ENCODE measurements at regions not wholly inside any gene's neighbourhood (a gene's known extent, or its start where the extent isn't known, plus 50 kb on each side); places are given as distances from the start of the nearest gene placed in this dataset.

DNA sequence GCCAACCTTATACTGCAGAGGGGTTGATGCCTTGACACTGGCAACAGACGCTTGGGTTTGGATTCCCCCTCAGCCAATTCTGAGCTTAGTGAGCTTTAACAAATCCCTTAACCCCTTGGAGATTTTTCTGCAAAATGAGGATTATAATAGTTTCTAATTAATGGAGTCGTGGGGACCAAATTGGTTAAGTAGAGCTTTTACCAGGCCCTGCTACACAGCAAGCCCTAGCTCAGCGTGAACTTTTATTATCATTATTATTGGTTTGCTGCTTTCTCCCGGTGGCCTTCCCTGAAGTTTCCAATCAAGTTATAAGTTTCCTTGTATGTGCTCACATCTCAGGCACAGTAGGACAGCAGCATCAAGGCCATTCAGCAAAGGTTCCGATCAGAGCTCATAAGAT is 156.6 kb upstream of the GUCY1A2 start:
- no peaks in the 10 kb centered on the region for H3K36me3 Mint-ChIP-seq (ENCODE audit: low read depth)
- no peak overlapping the region for H3K27ac Mint-ChIP-seq (ENCODE audit: unreplicated experiment)
- DNase-seq (ENCODE audit: low read depth, low spot score): no peak
- H3K27me3 Mint-ChIP-seq (ENCODE audit: low read depth): no peaks in the 10 kb centered on the region
- TF ChIP-seq, protein P1, sequence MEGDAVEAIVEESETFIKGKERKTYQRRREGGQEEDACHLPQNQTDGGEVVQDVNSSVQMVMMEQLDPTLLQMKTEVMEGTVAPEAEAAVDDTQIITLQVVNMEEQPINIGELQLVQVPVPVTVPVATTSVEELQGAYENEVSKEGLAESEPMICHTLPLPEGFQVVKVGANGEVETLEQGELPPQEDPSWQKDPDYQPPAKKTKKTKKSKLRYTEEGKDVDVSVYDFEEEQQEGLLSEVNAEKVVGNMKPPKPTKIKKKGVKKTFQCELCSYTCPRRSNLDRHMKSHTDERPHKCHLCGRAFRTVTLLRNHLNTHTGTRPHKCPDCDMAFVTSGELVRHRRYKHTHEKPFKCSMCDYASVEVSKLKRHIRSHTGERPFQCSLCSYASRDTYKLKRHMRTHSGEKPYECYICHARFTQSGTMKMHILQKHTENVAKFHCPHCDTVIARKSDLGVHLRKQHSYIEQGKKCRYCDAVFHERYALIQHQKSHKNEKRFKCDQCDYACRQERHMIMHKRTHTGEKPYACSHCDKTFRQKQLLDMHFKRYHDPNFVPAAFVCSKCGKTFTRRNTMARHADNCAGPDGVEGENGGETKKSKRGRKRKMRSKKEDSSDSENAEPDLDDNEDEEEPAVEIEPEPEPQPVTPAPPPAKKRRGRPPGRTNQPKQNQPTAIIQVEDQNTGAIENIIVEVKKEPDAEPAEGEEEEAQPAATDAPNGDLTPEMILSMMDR (conservative IDR thresholded peaks at IDR 0.05): no peak
- peaks cover 3% of the 10 kb centered on the region for H3K9me3 Mint-ChIP-seq
- H3K4me1 Mint-ChIP-seq: no peaks in the 10 kb centered on the region
- no peak overlapping the region for H3K4me3 Mint-ChIP-seq

DNA sequence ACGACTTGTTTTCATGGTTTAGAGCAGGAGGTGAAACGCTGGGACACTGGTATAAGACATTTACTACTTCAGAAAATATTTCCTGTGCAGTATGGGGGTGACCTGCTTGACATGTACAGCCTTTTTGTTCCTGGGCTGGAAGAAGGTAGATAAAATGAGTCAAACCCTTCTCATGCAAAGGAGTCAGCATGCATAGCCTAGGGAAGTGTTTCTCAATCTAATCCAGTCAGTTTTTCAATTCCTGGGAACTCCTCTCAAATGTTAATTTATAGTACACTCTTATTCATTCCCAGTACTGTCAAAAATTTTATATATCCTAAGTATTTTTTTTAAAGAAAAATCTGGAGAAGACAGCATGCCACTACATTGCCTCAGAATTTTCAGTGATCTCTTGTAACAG is 154.7 kb upstream of the GUCY1A2 start:
- TF ChIP-seq, protein P1 (conservative IDR thresholded peaks at IDR 0.05): no peak
- H3K4me1 Mint-ChIP-seq: no peaks in the 10 kb centered on the region
- DNase-seq (ENCODE audit: low read depth, low spot score): no peak
- H3K36me3 Mint-ChIP-seq (ENCODE audit: low read depth): no peaks in the 10 kb centered on the region
- no peaks in the 10 kb centered on the region for H3K27me3 Mint-ChIP-seq (ENCODE audit: low read depth)
- H3K9me3 Mint-ChIP-seq: peaks cover 5% of the 10 kb centered on the region
- H3K4me3 Mint-ChIP-seq: no peak overlapping the region
- H3K27ac Mint-ChIP-seq (ENCODE audit: unreplicated experiment): no peak overlapping the region

DNA sequence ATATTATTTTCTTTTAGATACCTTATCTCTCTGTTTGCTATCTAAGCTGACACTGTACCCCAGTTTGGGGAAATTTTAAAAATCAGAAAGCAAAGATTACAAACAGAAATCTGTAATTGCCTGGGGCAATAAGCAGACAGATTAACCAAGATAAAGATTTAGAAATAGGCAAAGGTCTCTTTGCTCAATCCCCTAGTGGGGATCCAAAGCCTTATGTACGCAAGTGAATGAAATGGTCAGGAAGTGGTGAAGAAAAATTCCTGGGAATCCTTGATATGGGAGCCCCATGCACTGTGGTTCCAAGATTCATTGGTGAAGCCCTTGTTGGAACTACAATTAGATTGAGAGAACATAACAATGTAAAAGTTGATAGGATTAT is 139.5 kb upstream of the GUCY1A2 start:
- TF ChIP-seq, protein P1 (conservative IDR thresholded peaks at IDR 0.05): no peak
- H3K27me3 Mint-ChIP-seq (ENCODE audit: low read depth): peaks cover 2% of the 10 kb centered on the region
- no peak for DNase-seq (ENCODE audit: low read depth, low spot score)
- H3K4me3 Mint-ChIP-seq: no peak overlapping the region
- no peak overlapping the region for H3K27ac Mint-ChIP-seq (ENCODE audit: unreplicated experiment)
- no peaks in the 10 kb centered on the region for H3K9me3 Mint-ChIP-seq
- peaks cover 4% of the 10 kb centered on the region for H3K4me1 Mint-ChIP-seq
- H3K36me3 Mint-ChIP-seq (ENCODE audit: low read depth): no peaks in the 10 kb centered on the region

DNA sequence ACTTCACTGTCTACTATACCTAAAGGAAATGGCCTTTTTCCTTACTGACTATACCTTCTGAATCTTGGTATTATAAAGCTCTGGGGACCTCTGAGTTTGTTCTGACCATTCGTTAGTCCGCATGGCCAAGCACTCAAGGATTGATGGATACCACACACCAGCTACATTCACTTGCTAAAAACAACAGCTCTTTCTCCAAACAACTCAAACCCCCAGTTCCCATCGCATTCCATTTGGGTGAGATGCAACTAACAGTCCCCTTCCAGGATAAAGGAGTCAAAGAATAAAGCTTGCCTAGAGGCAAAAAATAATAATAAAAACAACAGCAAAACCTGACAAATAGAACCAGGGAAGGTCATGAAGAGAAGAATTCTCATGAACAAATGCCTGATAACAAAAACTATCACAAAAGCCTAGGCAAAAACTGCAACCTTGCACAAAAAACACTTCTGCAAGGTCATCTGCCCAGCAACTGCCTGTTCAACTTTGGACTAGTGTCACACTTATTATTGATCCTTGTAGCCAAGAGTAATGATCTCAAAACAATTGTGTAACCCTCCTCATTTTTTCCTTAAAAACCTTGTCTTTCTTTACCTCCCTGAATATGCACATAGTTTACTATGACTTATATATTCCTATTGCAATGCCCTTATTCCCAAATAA is 139.0 kb upstream of the GUCY1A2 start:
- Mint-ChIP-seq H3K4me3 (no peak overlapping the region), H3K36me3 (ENCODE audit: low read depth) (no peaks in the 10 kb centered on the region), H3K27ac (ENCODE audit: unreplicated experiment) (no peak overlapping the region), H3K9me3 (no peaks in the 10 kb centered on the region), H3K4me1 (peaks cover 4% of the 10 kb centered on the region), H3K27me3 (ENCODE audit: low read depth) (peaks cover 2% of the 10 kb centered on the region)
- TF ChIP-seq, protein P1 (conservative IDR thresholded peaks at IDR 0.05): no peak
- DNase-seq (ENCODE audit: low read depth, low spot score): no peak

DNA sequence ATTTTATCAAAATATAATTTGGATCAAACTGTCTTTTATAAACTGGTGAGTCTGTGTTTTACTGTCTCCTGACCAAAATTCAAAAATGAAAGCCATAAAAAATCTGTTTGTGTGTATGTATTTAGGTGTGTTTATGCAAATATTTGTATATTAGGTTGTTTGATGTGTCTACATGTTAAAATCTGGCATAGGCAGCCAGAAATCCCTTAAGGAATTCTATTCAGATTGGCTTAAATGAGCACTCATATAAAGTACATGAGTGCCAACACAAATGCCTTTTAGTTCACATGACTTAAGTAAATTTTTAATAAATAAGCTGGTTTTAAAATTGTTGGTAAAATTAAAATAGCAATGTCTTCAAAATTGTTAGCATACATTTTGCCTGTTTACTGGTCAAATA is 133.3 kb upstream of the GUCY1A2 start:
- TF ChIP-seq, protein P1 (conservative IDR thresholded peaks at IDR 0.05): no peak
- DNase-seq (ENCODE audit: low read depth, low spot score): no peak
- Mint-ChIP-seq H3K4me1 (no peaks in the 10 kb centered on the region), H3K27me3 (ENCODE audit: low read depth) (no peaks in the 10 kb centered on the region), H3K4me3 (no peak overlapping the region), H3K27ac (ENCODE audit: unreplicated experiment) (no peak overlapping the region), H3K9me3 (peaks cover 2% of the 10 kb centered on the region), H3K36me3 (ENCODE audit: low read depth) (no peaks in the 10 kb centered on the region)
